ENCODE measurements at regions not wholly inside any gene's neighbourhood (a gene's known extent, or its start where the extent isn't known, plus 50 kb on each side); places are given as distances from the start of the nearest gene placed in this dataset.

DNA sequence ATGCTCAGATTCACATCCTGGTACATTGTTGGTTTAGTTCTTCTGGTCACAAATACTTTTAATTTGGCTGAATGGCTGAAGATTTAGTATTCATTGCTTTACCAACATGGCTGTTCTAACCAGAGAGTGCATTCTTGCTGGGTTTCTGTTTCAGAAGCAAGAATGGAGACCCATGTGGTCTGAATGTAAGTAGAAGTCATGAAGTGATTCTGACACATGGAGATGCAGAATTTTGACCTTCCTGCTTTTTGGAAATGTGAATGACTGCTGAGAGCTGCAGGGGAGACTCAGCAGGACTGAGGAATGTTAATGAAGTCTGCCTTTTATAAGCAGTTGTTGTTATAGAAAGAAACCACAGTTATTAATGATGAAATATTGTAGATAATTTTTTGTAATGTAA lies 576.1 kb upstream of the MARCKS start:
- Histone ChIP-seq H2AFZ (ENCODE audit: low read depth, low read length) (peak overlapping the region; percentile 34), H3K27me3 (ENCODE audit: control insufficient read depth in 2 of 2, insufficient read depth in 2 of 2, low read length in 2 of 2) (no peaks in the 10 kb centered on the region), H4K20me1 (replicated peaks; ENCODE audit: control insufficient read depth, extremely low read depth, insufficient read depth, low read length) (no peaks in the 10 kb centered on the region), H3K4me1 (ENCODE audit: control insufficient read depth, extremely low read depth, insufficient read depth, low read length) (peaks cover 19% of the 10 kb centered on the region), H3K9me1 (replicated peaks; ENCODE audit: control insufficient read depth, extremely low read depth, insufficient read depth, low read length) (no peaks in the 10 kb centered on the region), H3K27ac (ENCODE audit: insufficient read depth, low read depth, low read length) (no peak overlapping the region), H3K4me3 (replicated peaks in 1 of 3; ENCODE audit: insufficient read depth in 1 of 3, low read depth in 1 of 3, low read length in 3 of 3) (no peak overlapping the region), H3K9ac (replicated peaks; ENCODE audit: extremely low read depth, insufficient read depth, low read length) (no peak overlapping the region), H3K4me2 (ENCODE audit: insufficient read depth, low read length) (no peak overlapping the region), H3K79me2 (ENCODE audit: control insufficient read depth, insufficient read depth, low read length) (no peaks in the 10 kb centered on the region), H3K9me3 (replicated peaks; ENCODE audit: control insufficient read depth, insufficient read depth, low read length) (no peaks in the 10 kb centered on the region), H3K36me3 (ENCODE audit: control insufficient read depth in 2 of 2, extremely low read depth in 1 of 2, insufficient read depth in 2 of 2, low read length in 2 of 2) (no peaks in the 10 kb centered on the region)
- intact Hi-C loops (cut with micrococcal nuclease) (no loop called here), dilution Hi-C loops (cut with MboI; ENCODE audit: extremely low pct_ligation_motif_present, low sequenced_read_pairs) (no loop called here)
- DNase-seq (ENCODE audit: low read depth, low spot score) = no peak
- CTCF ChIA-PET = no interaction called here
- BruUV-seq (replicated peaks) = no TSS peak
- POLR2A ChIA-PET = no interaction called here
- TF ChIP-seq, protein P1, sequence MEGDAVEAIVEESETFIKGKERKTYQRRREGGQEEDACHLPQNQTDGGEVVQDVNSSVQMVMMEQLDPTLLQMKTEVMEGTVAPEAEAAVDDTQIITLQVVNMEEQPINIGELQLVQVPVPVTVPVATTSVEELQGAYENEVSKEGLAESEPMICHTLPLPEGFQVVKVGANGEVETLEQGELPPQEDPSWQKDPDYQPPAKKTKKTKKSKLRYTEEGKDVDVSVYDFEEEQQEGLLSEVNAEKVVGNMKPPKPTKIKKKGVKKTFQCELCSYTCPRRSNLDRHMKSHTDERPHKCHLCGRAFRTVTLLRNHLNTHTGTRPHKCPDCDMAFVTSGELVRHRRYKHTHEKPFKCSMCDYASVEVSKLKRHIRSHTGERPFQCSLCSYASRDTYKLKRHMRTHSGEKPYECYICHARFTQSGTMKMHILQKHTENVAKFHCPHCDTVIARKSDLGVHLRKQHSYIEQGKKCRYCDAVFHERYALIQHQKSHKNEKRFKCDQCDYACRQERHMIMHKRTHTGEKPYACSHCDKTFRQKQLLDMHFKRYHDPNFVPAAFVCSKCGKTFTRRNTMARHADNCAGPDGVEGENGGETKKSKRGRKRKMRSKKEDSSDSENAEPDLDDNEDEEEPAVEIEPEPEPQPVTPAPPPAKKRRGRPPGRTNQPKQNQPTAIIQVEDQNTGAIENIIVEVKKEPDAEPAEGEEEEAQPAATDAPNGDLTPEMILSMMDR (IDR thresholded peaks at IDR 0.05; ENCODE audit: extremely low read depth in 1 of 2, insufficient read depth in 1 of 2, low read depth in 1 of 2, low read length in 2 of 2) = no peak
- TF ChIP-seq, protein P2, sequence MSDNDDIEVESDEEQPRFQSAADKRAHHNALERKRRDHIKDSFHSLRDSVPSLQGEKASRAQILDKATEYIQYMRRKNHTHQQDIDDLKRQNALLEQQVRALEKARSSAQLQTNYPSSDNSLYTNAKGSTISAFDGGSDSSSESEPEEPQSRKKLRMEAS (IDR thresholded peaks at IDR 0.05; ENCODE audit: insufficient read depth, insufficient read length) = no peak
- no peak for TF ChIP-seq GATA2 (IDR thresholded peaks at IDR 0.05; ENCODE audit: insufficient read depth, insufficient read length, low read depth, low read length)
- TF ChIP-seq EZH2 (IDR thresholded peaks at IDR 0.05; ENCODE audit: borderline replicate concordance, low read depth, low read length, severe bottlenecking) = no peak
- no peak for TF ChIP-seq MYC (IDR thresholded peaks at IDR 0.05; ENCODE audit: low read depth, low read length)
- no peak for TF ChIP-seq FOS (IDR thresholded peaks at IDR 0.05; ENCODE audit: borderline replicate concordance, insufficient read depth, low read length)
- TF ChIP-seq POLR2A (IDR thresholded peaks at IDR 0.05; ENCODE audit: low read depth, low read length) = no peak
- no peak for TF ChIP-seq JUN (IDR thresholded peaks at IDR 0.05; ENCODE audit: borderline replicate concordance, insufficient read depth, insufficient read length, low read depth)
- no peak for TF ChIP-seq POLR2AphosphoS5 (IDR thresholded peaks at IDR 0.05; ENCODE audit: insufficient read depth, low read depth, low read length)
- FAIRE-seq = no peak

Measured in endothelial cell of umbilical vein (primary cell).